NT2/D1 (cell line): ENCODE measurements at regions not wholly inside any gene's neighbourhood (a gene's known extent, or its start where the extent isn't known, plus 50 kb on each side); places are given as distances from the start of the nearest gene placed in this dataset.

Experiments used
- YY1 ChIP-seq: IDR thresholded peaks from 2 replicates; pipeline ENCODE4 v1.6.1; 2011; ENCODE audit not compliant: insufficient read length, insufficient read depth
- ZNF274 ChIP-seq: IDR thresholded peaks from 2 replicates; pipeline ENCODE4 v1.6.1; 2011; ENCODE audit warnings: mild to moderate bottlenecking, low read depth, low read length

GRCh38 chrX:67437821-67438220 lies 106.0 kb upstream of the AR start:
- TF ChIP-seq ZNF274 (no peak), YY1 (no peak)
